ENCODE measurements at regions not wholly inside any gene's neighbourhood (a gene's known extent, or its start where the extent isn't known, plus 50 kb on each side); places are given as distances from the start of the nearest gene placed in this dataset.

DNA sequence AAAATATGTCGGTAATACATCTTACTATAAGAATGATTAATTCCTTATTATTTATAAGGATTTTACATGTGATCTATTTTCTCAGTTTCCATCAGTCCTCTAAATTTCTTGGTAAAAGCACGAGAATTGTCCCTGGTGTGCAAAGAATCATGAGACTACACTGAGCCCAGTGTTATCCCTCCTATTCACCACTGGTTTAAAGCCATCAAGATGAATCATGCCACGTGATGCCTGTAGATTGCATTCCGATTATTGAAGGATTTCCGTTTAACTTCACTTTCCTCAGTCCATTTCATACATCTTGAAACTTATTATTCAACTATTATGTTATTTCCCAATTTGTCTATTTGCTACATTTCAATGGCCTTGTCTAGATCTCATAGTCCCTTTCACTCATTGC, 601.9 kb downstream of the GALC start:
- Histone ChIP-seq H3K27ac (ENCODE audit: low read length) (no peak overlapping the region), H2AFZ (ENCODE audit: low read length) (no peak overlapping the region), H3K9me2 (replicated peaks; ENCODE audit: insufficient read depth, low read length) (no peaks in the 10 kb centered on the region), H3K4me3 (ENCODE audit: low read length) (no peak overlapping the region), H4K20me1 (ENCODE audit: insufficient read depth, low read length) (no peaks in the 10 kb centered on the region), H3K27me3 (replicated peaks; ENCODE audit: insufficient read depth, low read length) (no peaks in the 10 kb centered on the region), H3K9ac (ENCODE audit: low read length) (no peak overlapping the region), H3K4me2 (ENCODE audit: low read depth, low read length) (no peak overlapping the region), H3K36me3 (replicated peaks; ENCODE audit: insufficient read depth, low read length) (no peaks in the 10 kb centered on the region), H3K79me2 (ENCODE audit: low read length) (no peaks in the 10 kb centered on the region), H3K4me1 (ENCODE audit: low read length) (0 out of 2 replicates have a peak, but pooled peaks cover under 1% of the 10 kb centered on the region), H3F3A (ENCODE audit: insufficient read depth, low read length) (no peaks in the 10 kb centered on the region), H3K9me3 (replicated peaks; ENCODE audit: insufficient read depth, low read length) (no peaks in the 10 kb centered on the region)
- no peak for TF ChIP-seq EZH2phosphoT487 (IDR thresholded peaks at IDR 0.05; ENCODE audit: low read length)
- TF ChIP-seq CTCF (IDR thresholded peaks at IDR 0.05; ENCODE audit: low read length) = no peak
- no peak for TF ChIP-seq EZH2 (optimal IDR thresholded peaks at IDR 0.05; ENCODE audit: low read depth, low read length)
- DNase-seq = no peak

- no peaks in the 10 kb centered on the region for H3F3A ChIP-seq (ENCODE audit: insufficient read depth, low read length)
- H3K27ac ChIP-seq (ENCODE audit: low read length) = no peak overlapping the region
- H3K4me2 ChIP-seq (ENCODE audit: low read depth, low read length) = no peak overlapping the region
- H3K36me3 ChIP-seq (replicated peaks; ENCODE audit: insufficient read depth, low read length) = no peaks in the 10 kb centered on the region
- H3K79me2 ChIP-seq (ENCODE audit: low read length) = no peaks in the 10 kb centered on the region
- H3K9me2 ChIP-seq (replicated peaks; ENCODE audit: insufficient read depth, low read length) = no peaks in the 10 kb centered on the region
- no peak overlapping the region for H3K9ac ChIP-seq (ENCODE audit: low read length)
- no peak overlapping the region for H2AFZ ChIP-seq (ENCODE audit: low read length)
- no peak overlapping the region for H3K4me3 ChIP-seq (ENCODE audit: low read length)
- no peaks in the 10 kb centered on the region for H4K20me1 ChIP-seq (ENCODE audit: insufficient read depth, low read length)
- H3K9me3 ChIP-seq (replicated peaks; ENCODE audit: insufficient read depth, low read length) = no peaks in the 10 kb centered on the region
- no peaks in the 10 kb centered on the region for H3K27me3 ChIP-seq (replicated peaks; ENCODE audit: insufficient read depth, low read length)
- no peak for DNase-seq
- TF ChIP-seq EZH2 (optimal IDR thresholded peaks at IDR 0.05; ENCODE audit: low read depth, low read length) (no peak), EZH2phosphoT487 (IDR thresholded peaks at IDR 0.05; ENCODE audit: low read length) (no peak), CTCF (IDR thresholded peaks at IDR 0.05; ENCODE audit: low read length) (no peak)
- no peaks in the 10 kb centered on the region for H3K4me1 ChIP-seq (ENCODE audit: low read length)
Observed at GRCh38 chr14:87388946-87389345, 604.0 kb downstream of the GALC start.

GRCh38 chr14:87387806-87388205, 605.2 kb downstream of the GALC start:
- Histone ChIP-seq H3K9ac (ENCODE audit: low read length) (no peak overlapping the region), H2AFZ (ENCODE audit: low read length) (no peak overlapping the region), H3K79me2 (ENCODE audit: low read length) (no peaks in the 10 kb centered on the region), H3K4me3 (ENCODE audit: low read length) (no peak overlapping the region), H3K36me3 (replicated peaks; ENCODE audit: insufficient read depth, low read length) (no peaks in the 10 kb centered on the region), H3F3A (ENCODE audit: insufficient read depth, low read length) (no peaks in the 10 kb centered on the region), H4K20me1 (ENCODE audit: insufficient read depth, low read length) (no peaks in the 10 kb centered on the region), H3K9me2 (replicated peaks; ENCODE audit: insufficient read depth, low read length) (no peaks in the 10 kb centered on the region), H3K27me3 (replicated peaks; ENCODE audit: insufficient read depth, low read length) (no peaks in the 10 kb centered on the region), H3K9me3 (replicated peaks; ENCODE audit: insufficient read depth, low read length) (no peaks in the 10 kb centered on the region), H3K4me1 (ENCODE audit: low read length) (no peaks in the 10 kb centered on the region), H3K4me2 (ENCODE audit: low read depth, low read length) (no peak overlapping the region), H3K27ac (ENCODE audit: low read length) (no peak overlapping the region)
- TF ChIP-seq EZH2 (optimal IDR thresholded peaks at IDR 0.05; ENCODE audit: low read depth, low read length) = no peak
- TF ChIP-seq EZH2phosphoT487 (IDR thresholded peaks at IDR 0.05; ENCODE audit: low read length) = no peak
- TF ChIP-seq CTCF (IDR thresholded peaks at IDR 0.05; ENCODE audit: low read length) = no peak
- DNase-seq = no peak
